ENCODE measurements at regions not wholly inside any gene's neighbourhood (a gene's known extent, or its start where the extent isn't known, plus 50 kb on each side); places are given as distances from the start of the nearest gene placed in this dataset.
A peak's percentile ranks its signal among the peaks of the same experiment; 100 is the strongest.

GRCh38 chr5:52638732-52639131 lies 149.0 kb upstream of the ITGA1 start:
- 8 to 27% (median 11%) methylated on average over 1 of the region's 1 CpG for WGBS, 3 donors

GRCh38 chr5:52648726-52649125 lies 139.0 kb upstream of the ITGA1 start:
- TF ChIP-seq CTCF (IDR thresholded peaks at IDR 0.05), result no peak
- DNase-seq, result no peak
- no peaks in the 10 kb centered on the region for H3K9me3 ChIP-seq
- no peaks in the 10 kb centered on the region for H3K27me3 ChIP-seq (ENCODE audit: insufficient read depth in 3 of 3, low read length in 2 of 3)
- 66 to 84% (median 74%) methylated on average over 2 of the region's 2 CpGs for WGBS, 3 donors
- no peak for ATAC-seq
- intact Hi-C loops (cut with DNase I), result no loop called here
- H3K4me1 ChIP-seq, result no peaks in the 10 kb centered on the region
- H3K27ac ChIP-seq, result no peak overlapping the region
- no peak overlapping the region for H3K4me3 ChIP-seq
- H3K36me3 ChIP-seq (ENCODE audit: insufficient read depth in 1 of 2, low read depth in 1 of 2), result no peaks in the 10 kb centered on the region

More at GRCh38 chr5:52638732-52639131, 149.0 kb upstream of the ITGA1 start:
- intact Hi-C loops (cut with DNase I), result no loop called here
- Histone ChIP-seq H3K9me3 (no peaks in the 10 kb centered on the region), H3K4me3 (no peak overlapping the region), H3K27me3 (ENCODE audit: insufficient read depth in 3 of 3, low read length in 2 of 3) (no peaks in the 10 kb centered on the region), H3K36me3 (ENCODE audit: insufficient read depth in 1 of 2, low read depth in 1 of 2) (no peaks in the 10 kb centered on the region), H3K4me1 (no peaks in the 10 kb centered on the region), H3K27ac (no peak overlapping the region)
- ATAC-seq (no peak), DNase-seq (no peak)
- TF ChIP-seq CTCF (IDR thresholded peaks at IDR 0.05), result no peak

GRCh38 chr5:52655163-52655562 lies 132.6 kb upstream of the ITGA1 start:
- Histone ChIP-seq H3K36me3 (ENCODE audit: insufficient read depth in 1 of 2, low read depth in 1 of 2) (no peaks in the 10 kb centered on the region), H3K27me3 (ENCODE audit: insufficient read depth in 3 of 3, low read length in 2 of 3) (no peaks in the 10 kb centered on the region), H3K27ac (no peak overlapping the region), H3K4me1 (no peaks in the 10 kb centered on the region), H3K9me3 (no peaks in the 10 kb centered on the region), H3K4me3 (no peak overlapping the region)
- no peak for TF ChIP-seq CTCF (IDR thresholded peaks at IDR 0.05)
- 57 to 76% (median 68%) methylated on average over 1 of the region's 1 CpG for WGBS, 3 donors
- intact Hi-C loops (cut with DNase I), result loop anchor here in 1 of 2 donors (5.0 kb wide), 1 partner anchor 1693 kb away; no protein-coding TSS in a partner anchor
- no peak for ATAC-seq
- no peak for DNase-seq

GRCh38 chr5:52656569-52657246 lies 131.0 kb upstream of the ITGA1 start:
- H3K27ac ChIP-seq, result no peak overlapping the region
- TF ChIP-seq CTCF (IDR thresholded peaks at IDR 0.05), result no peak
- H3K27me3 ChIP-seq (ENCODE audit: insufficient read depth in 3 of 3, low read length in 2 of 3), result no peaks in the 10 kb centered on the region
- 28 to 35% (median 35%) methylated on average over 4 of the region's 4 CpGs for WGBS, 3 donors
- no peak overlapping the region for H3K4me3 ChIP-seq
- H3K9me3 ChIP-seq, result no peaks in the 10 kb centered on the region
- no peak for ATAC-seq
- intact Hi-C loops (cut with DNase I), result loop anchor here (2.0 to 5.0 kb wide), 2 partner anchors 1694 kb away; no protein-coding TSS in a partner anchor
- H3K4me1 ChIP-seq, result no peaks in the 10 kb centered on the region
- DNase-seq, result no peak
- H3K36me3 ChIP-seq (ENCODE audit: insufficient read depth in 1 of 2, low read depth in 1 of 2), result no peaks in the 10 kb centered on the region

- 2 to 7% (median 5%) methylated on average over 3 of the region's 3 CpGs for WGBS, 3 donors
- DNase-seq, result no peak
- H3K27me3 ChIP-seq (ENCODE audit: insufficient read depth in 3 of 3, low read length in 2 of 3), result no peaks in the 10 kb centered on the region
- H3K4me3 ChIP-seq, result no peak overlapping the region
- H3K27ac ChIP-seq, result no peak overlapping the region
- peak; percentile 66 for TF ChIP-seq CTCF (IDR thresholded peaks at IDR 0.05)
- H3K9me3 ChIP-seq, result no peaks in the 10 kb centered on the region
- no peaks in the 10 kb centered on the region for H3K4me1 ChIP-seq
- ATAC-seq, result no peak
- intact Hi-C loops (cut with DNase I), result loop anchor here (2.0 to 5.0 kb wide), 2 partner anchors 1694 to 1695 kb away; no protein-coding TSS in a partner anchor
- H3K36me3 ChIP-seq (ENCODE audit: insufficient read depth in 1 of 2, low read depth in 1 of 2), result no peaks in the 10 kb centered on the region
These were observed 130.5 kb upstream of the ITGA1 start for GRCh38 chr5:52657247-52657645.

Data from psoas muscle (tissue), 7 donors.